HG03571 (cell line): ENCODE measurements at regions not wholly inside any gene's neighbourhood (a gene's known extent, or its start where the extent isn't known, plus 50 kb on each side); places are given as distances from the start of the nearest gene placed in this dataset.

Experiments used
- ATAC-seq: cut with Tn5 transposase; IDR thresholded peaks from one replicate; pipeline ENCODE4 v1.9.1; 2021; ENCODE audit not compliant: unreplicated experiment

- no peak for ATAC-seq
Measured at GRCh38 chr1:234975941-234976860, 152.4 kb downstream of the TOMM20 start.

- no peak for ATAC-seq
Measured at GRCh38 chr1:234975122-234975940, 153.3 kb downstream of the TOMM20 start.

- no peak for ATAC-seq
Measured at GRCh38 chr1:234973426-234974250, 155.0 kb downstream of the TOMM20 start.

- no peak for ATAC-seq
Measured at GRCh38 chr1:234972411-234973191, 156.0 kb downstream of the TOMM20 start.

GRCh38 chr1:234971586-234972297 is 156.9 kb downstream of the TOMM20 start:
- no peak for ATAC-seq

GRCh38 chr1:234970731-234971476 is 157.7 kb downstream of the TOMM20 start:
- ATAC-seq = no peak

GRCh38 chr1:234970401-234970730 is 158.3 kb downstream of the TOMM20 start:
- ATAC-seq = no peak

GRCh38 chr1:234969581-234970400 is 158.8 kb downstream of the TOMM20 start:
- ATAC-seq = no peak

- ATAC-seq = no peak
Measured at GRCh38 chr1:234969011-234969441, 159.6 kb downstream of the TOMM20 start.

- ATAC-seq = no peak
Measured at GRCh38 chr1:234968451-234968850, 160.2 kb downstream of the TOMM20 start.

GRCh38 chr1:234967121-234967520 is 161.5 kb downstream of the TOMM20 start:
- no peak for ATAC-seq

GRCh38 chr1:234965111-234965510 is 163.5 kb downstream of the TOMM20 start:
- no peak for ATAC-seq

GRCh38 chr1:234963904-234964702 is 164.5 kb downstream of the TOMM20 start:
- ATAC-seq = no peak

GRCh38 chr1:234963180-234963903 is 165.3 kb downstream of the TOMM20 start:
- peak; percentile 88 for ATAC-seq

- ATAC-seq = peak; percentile 43
Measured at GRCh38 chr1:234962340-234962989, 166.2 kb downstream of the TOMM20 start.
